ENCODE measurements at regions not wholly inside any gene's neighbourhood (a gene's known extent, or its start where the extent isn't known, plus 50 kb on each side); places are given as distances from the start of the nearest gene placed in this dataset.

GRCh38 chr10:117723343-117723742, 180.8 kb downstream of the EMX2 start:
- no peak for TF ChIP-seq CTCF (IDR thresholded peaks at IDR 0.05; ENCODE audit: insufficient read depth, low read length, severe bottlenecking)
- no peak for FAIRE-seq
- DNase-seq (ENCODE audit: low read depth) = no peak
- H3K4me3 ChIP-seq (ENCODE audit: low read depth, low read length) = no peak overlapping the region
- H3K27me3 ChIP-seq (ENCODE audit: control insufficient read depth, insufficient read depth, low read length) = no peaks in the 10 kb centered on the region
- H3K36me3 ChIP-seq (ENCODE audit: control insufficient read depth, insufficient read depth, low read length) = no peaks in the 10 kb centered on the region

GRCh38 chr10:117725993-117726392, 183.4 kb downstream of the EMX2 start:
- no peak for FAIRE-seq
- no peaks in the 10 kb centered on the region for H3K27me3 ChIP-seq (ENCODE audit: control insufficient read depth, insufficient read depth, low read length)
- no peaks in the 10 kb centered on the region for H3K36me3 ChIP-seq (ENCODE audit: control insufficient read depth, insufficient read depth, low read length)

GRCh38 chr10:117726596-117727295, 184.2 kb downstream of the EMX2 start:
- DNase-seq (ENCODE audit: low read depth) (no peak), FAIRE-seq (no peak)
- Histone ChIP-seq H3K36me3 (ENCODE audit: control insufficient read depth, insufficient read depth, low read length) (no peaks in the 10 kb centered on the region), H3K4me3 (ENCODE audit: low read depth, low read length) (no peak overlapping the region), H3K27me3 (ENCODE audit: control insufficient read depth, insufficient read depth, low read length) (no peaks in the 10 kb centered on the region)
- TF ChIP-seq CTCF (IDR thresholded peaks at IDR 0.05; ENCODE audit: insufficient read depth, low read length, severe bottlenecking) = no peak

More at GRCh38 chr10:117725993-117726392, 183.4 kb downstream of the EMX2 start:
- H3K4me3 ChIP-seq (ENCODE audit: low read depth, low read length) = no peak overlapping the region
- no peak for TF ChIP-seq CTCF (IDR thresholded peaks at IDR 0.05; ENCODE audit: insufficient read depth, low read length, severe bottlenecking)
- DNase-seq (ENCODE audit: low read depth) = no peak

GRCh38 chr10:117727421-117727820, 184.9 kb downstream of the EMX2 start:
- DNase-seq (ENCODE audit: low read depth) (no peak), FAIRE-seq (no peak)
- no peaks in the 10 kb centered on the region for H3K36me3 ChIP-seq (ENCODE audit: control insufficient read depth, insufficient read depth, low read length)
- no peak for TF ChIP-seq CTCF (IDR thresholded peaks at IDR 0.05; ENCODE audit: insufficient read depth, low read length, severe bottlenecking)
- H3K27me3 ChIP-seq (ENCODE audit: control insufficient read depth, insufficient read depth, low read length) = peaks cover 2% of the 10 kb centered on the region
- no peak overlapping the region for H3K4me3 ChIP-seq (ENCODE audit: low read depth, low read length)

GRCh38 chr10:117728087-117728486, 185.5 kb downstream of the EMX2 start:
- H3K27me3 ChIP-seq (ENCODE audit: control insufficient read depth, insufficient read depth, low read length) = peaks cover 2% of the 10 kb centered on the region
- no peak overlapping the region for H3K4me3 ChIP-seq (ENCODE audit: low read depth, low read length)
- H3K36me3 ChIP-seq (ENCODE audit: control insufficient read depth, insufficient read depth, low read length) = no peaks in the 10 kb centered on the region
- FAIRE-seq = no peak
- no peak for DNase-seq (ENCODE audit: low read depth)
- no peak for TF ChIP-seq CTCF (IDR thresholded peaks at IDR 0.05; ENCODE audit: insufficient read depth, low read length, severe bottlenecking)

GRCh38 chr10:117729156-117729555, 186.6 kb downstream of the EMX2 start:
- H3K4me3 ChIP-seq (ENCODE audit: low read depth, low read length) = no peak overlapping the region
- FAIRE-seq (no peak), DNase-seq (ENCODE audit: low read depth) (no peak)
- peaks cover 3% of the 10 kb centered on the region for H3K27me3 ChIP-seq (ENCODE audit: control insufficient read depth, insufficient read depth, low read length)
- H3K36me3 ChIP-seq (ENCODE audit: control insufficient read depth, insufficient read depth, low read length) = no peaks in the 10 kb centered on the region
- TF ChIP-seq CTCF (IDR thresholded peaks at IDR 0.05; ENCODE audit: insufficient read depth, low read length, severe bottlenecking) = no peak
